GM12872 (cell line): ENCODE measurements at regions not wholly inside any gene's neighbourhood (a gene's known extent, or its start where the extent isn't known, plus 50 kb on each side); places are given as distances from the start of the nearest gene placed in this dataset.

Source experiments
- TF ChIP-seq, protein P1 (sequence below): IDR thresholded peaks from 3 replicates; pipeline ENCODE4 v1.5.1; 2011; ENCODE audit warnings: low read depth, mild to moderate bottlenecking, low read length, moderate library complexity; ENCODE audit not compliant: insufficient read depth

DNA sequence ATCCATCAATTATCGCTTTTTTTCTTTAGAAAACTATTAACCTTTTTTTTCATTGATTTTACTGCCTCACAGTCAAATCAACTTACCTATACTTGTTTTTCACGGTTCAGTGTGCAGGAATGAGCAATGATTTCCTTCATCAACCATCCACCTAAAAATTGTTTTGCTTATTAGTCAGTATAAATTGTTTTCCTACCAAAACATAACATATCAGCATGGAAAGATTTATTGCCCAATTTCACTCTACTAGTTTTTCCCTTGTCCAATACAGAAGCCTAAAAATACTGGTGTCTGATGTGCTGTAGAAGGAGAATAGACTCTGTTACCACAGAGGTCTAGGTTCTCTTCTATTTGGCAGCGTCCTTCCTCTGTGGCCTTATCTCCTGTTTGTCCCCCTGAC lies 558.2 kb upstream of the CITED2 start:
- TF ChIP-seq, protein P1, sequence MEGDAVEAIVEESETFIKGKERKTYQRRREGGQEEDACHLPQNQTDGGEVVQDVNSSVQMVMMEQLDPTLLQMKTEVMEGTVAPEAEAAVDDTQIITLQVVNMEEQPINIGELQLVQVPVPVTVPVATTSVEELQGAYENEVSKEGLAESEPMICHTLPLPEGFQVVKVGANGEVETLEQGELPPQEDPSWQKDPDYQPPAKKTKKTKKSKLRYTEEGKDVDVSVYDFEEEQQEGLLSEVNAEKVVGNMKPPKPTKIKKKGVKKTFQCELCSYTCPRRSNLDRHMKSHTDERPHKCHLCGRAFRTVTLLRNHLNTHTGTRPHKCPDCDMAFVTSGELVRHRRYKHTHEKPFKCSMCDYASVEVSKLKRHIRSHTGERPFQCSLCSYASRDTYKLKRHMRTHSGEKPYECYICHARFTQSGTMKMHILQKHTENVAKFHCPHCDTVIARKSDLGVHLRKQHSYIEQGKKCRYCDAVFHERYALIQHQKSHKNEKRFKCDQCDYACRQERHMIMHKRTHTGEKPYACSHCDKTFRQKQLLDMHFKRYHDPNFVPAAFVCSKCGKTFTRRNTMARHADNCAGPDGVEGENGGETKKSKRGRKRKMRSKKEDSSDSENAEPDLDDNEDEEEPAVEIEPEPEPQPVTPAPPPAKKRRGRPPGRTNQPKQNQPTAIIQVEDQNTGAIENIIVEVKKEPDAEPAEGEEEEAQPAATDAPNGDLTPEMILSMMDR: no peak

DNA sequence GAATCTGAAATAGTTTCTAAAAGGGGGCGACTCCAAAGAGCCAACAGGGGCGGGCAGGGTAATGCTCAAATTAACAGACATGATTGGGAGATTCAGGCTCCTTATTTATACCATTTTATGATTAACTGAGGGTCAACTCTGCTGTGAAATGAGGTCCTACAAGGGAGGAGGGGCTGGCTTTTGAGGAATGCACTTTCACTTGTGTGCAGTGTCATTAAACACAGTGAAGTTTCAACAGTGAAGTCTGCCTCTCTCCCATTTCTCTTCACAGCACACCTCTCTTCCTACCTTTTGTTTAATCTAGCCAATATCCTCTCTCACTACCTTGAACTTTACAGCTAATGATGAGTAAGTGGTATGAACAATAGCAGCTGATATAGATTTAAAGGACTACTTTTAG lies 557.3 kb upstream of the CITED2 start:
- TF ChIP-seq, protein P1: no peak

DNA sequence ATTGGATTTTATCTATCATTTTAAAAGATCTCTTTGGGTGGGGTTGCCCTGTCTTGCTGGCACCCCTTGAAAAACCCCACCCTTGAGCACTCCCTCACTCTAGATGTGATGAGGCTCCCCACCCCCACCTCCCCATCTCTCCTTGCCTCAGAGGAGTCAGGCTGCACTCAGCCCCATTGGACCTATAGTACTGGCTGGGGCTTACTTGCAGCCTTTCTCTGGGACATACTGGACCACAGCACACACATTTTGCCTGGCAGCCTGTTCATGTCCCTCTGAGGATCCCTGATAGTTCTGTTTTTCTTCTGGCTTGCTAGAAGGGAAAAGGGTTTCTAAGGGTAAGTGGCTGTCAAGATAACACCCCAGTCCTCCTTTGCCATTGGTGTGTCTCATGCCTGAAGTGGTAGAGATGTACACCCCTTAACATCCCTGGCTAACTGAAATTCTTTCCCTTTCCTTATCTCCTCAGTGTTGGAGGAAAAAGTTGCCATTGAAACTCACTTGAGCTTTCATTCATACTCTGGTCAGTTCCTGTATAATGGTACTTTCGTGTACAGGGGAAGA lies 553.4 kb upstream of the CITED2 start:
- TF ChIP-seq, protein P1: no peak

DNA sequence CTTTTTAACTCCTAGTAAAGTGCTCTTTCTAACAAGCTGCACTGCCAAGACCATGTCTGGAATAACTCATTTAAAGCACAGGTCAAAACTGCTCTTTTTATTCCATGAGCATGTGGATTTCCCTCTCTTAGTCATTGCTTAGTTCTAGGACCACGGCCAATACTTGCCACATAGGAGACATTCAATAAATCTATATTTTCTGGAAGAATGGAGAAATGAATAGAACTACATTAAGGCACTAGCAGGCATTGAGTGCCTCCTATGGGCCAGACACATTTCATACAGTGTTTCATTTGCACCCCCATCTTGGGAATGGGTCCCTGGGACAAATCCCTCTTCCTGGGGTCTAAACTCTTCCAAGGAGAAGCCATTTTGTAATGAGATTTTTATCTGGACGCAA lies 552.8 kb upstream of the CITED2 start:
- TF ChIP-seq, protein P1: peak; percentile 45; the same call in 2 of the 3 replicates

DNA sequence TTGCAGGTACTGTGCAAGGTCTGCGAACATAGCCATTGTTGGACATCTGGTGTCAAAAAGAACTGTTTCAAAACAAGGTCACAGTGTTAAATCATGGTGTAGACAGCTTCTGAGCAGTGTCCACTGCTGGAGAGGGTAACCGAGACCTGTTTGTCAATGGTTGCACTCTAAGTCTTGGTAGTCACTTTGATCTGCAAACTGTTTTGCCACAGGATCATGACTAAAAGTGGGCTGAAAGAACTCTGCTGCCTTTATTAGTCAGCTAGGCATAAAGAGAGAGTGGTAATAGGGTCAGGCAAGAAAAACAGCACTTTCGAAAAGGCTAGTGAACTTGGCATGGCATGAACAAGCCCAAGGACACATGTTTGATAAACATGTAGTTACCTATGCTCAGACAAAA lies 552.3 kb upstream of the CITED2 start:
- TF ChIP-seq, protein P1: no peak

DNA sequence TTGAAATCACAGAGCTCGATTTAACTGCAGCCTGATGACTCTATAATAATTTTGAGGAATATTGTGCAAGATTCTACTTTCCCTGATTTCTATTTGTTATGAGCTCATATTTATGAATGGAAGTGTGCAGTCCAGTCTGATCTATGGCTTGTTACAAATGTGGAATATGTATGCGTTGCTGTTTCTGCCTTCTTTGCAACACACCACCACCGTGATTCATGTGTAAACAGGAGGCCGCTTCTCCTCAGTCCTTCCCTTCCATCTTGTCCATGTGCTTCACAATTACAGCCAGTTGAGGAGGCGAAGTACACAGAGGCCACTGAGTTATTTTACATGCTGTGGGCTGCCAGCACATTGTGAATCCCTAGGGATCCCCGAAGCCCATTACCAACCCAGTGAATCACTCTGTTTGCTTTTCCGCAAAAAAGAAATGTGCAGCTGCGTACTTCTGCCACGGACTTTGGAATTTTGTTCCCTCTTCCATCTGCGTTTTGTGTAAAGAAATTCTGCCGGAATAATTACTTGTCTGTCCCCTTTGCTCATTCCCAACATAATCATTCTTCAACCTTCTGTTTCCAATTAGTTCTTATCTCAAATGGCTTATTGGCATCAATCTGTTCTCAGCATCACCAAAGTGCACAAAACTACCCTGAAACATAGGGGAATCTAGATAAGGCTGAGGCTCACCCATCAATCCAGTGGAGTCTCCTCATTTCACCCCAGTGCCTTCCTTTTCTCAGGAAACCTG lies 551.6 kb upstream of the CITED2 start:
- TF ChIP-seq, protein P1: no peak

DNA sequence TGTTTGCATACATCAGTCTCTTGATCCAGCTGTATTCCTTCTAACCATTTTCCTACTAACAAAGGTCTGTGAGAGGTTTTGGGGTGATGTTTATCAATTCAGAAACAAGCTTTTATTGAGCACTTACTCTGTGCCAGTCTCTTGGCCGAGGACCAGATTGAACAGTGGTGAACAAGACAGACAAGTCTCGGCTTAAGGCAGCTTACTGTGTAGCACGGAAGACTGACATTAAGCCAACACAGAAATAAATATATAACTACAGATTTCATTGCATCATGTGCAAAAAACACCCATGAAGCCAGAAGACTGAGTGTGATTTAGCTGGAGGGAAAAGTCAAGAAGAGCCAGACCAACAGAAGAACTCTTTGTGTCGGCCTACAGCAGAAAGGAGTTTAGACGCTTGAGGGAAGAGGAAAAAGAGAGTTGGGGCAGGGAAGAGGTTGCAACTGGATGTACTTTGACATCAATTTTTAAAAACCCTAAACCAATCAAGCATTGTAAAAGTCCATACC lies 549.6 kb upstream of the CITED2 start:
- TF ChIP-seq, protein P1: no peak
